AG09319 (cell line): ENCODE measurements at regions not wholly inside any gene's neighbourhood (a gene's known extent, or its start where the extent isn't known, plus 50 kb on each side); places are given as distances from the start of the nearest gene placed in this dataset.

Experiments
- DNase-seq: peaks from one replicate; pipeline ENCODE4 v3.0.0-alpha.2; 2010; ENCODE audit warnings: low read depth; ENCODE audit errors: extremely low read depth
- TF ChIP-seq, protein P1 (sequence below): IDR thresholded peaks from 2 replicates; pipeline ENCODE4 v1.5.1; 2011; ENCODE audit warnings: low read depth, mild to moderate bottlenecking, inconsistent platforms, low read length, moderate library complexity

DNA sequence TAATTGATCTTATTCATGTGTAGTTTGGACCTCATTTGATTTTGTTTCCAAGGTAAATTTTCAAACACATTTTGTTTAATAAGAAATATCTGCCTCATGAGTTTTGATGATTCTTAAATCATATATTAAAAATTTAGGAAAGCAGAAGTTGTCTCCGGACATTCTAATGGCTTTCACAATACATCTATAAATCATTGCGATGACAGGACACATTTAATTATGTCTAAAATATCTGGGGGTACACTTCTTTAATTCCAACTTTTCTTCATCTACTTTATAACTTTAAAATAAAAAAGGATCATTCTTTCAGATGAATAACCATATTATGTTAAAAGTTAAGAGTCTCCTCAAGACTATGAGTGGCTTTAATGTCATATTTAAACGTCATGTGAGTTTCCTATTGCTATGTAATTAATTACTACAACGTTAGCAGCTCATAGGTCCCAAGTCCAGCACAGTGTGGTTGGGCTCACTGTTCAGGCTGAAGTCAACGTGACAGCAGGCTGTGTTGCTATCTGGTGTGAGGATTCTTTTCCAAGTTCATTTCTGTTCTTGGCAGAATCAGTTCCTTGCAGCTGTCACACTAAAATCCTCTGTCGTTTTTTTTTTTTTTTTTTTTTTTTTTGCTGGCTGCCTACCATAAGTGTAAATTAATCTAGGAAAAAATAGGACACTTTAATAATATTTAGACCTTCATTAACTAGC is 893.5 kb downstream of the LTN1 start:
- DNase-seq, result no peak
- TF ChIP-seq, protein P1, sequence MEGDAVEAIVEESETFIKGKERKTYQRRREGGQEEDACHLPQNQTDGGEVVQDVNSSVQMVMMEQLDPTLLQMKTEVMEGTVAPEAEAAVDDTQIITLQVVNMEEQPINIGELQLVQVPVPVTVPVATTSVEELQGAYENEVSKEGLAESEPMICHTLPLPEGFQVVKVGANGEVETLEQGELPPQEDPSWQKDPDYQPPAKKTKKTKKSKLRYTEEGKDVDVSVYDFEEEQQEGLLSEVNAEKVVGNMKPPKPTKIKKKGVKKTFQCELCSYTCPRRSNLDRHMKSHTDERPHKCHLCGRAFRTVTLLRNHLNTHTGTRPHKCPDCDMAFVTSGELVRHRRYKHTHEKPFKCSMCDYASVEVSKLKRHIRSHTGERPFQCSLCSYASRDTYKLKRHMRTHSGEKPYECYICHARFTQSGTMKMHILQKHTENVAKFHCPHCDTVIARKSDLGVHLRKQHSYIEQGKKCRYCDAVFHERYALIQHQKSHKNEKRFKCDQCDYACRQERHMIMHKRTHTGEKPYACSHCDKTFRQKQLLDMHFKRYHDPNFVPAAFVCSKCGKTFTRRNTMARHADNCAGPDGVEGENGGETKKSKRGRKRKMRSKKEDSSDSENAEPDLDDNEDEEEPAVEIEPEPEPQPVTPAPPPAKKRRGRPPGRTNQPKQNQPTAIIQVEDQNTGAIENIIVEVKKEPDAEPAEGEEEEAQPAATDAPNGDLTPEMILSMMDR, result no peak

DNA sequence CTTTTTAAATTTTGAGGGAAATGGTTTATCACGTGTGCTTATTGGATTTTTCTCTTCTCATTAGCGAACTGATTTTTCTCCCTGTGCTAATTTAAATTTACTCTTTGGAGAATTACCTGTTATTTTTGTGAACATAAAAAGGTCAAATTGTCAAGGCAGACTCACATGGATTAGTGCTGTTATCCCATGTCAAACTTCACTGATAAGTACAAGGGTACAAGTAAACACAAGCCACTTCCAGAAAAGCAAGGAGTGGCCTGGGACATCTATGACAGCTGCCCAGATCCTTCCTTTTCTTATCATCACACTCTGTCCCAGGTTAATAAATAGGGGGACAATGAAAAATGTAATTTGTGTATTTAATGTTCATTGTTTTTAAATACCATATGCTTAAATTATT is 901.2 kb downstream of the LTN1 start:
- DNase-seq, result no peak
- TF ChIP-seq, protein P1, result no peak

DNA sequence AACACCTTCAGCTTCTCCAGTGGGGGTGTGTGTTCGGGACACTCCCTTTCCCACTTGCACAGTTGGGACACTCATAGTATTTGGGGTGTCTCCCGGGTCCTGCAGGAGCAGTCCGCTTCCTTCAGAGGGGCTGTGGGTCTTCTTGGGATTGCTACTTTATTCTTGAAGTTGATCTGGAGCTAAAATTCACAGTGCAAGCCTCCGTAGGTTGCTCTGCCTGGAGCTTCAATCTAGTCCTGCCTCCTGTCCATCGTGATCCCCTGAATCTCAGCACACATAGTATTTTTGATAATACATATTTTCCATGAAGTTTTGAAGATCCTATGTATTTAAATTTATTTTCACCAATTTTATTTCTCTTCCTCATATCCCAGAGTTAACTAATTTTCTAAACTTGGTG is 902.1 kb downstream of the LTN1 start:
- DNase-seq, result no peak
- TF ChIP-seq, protein P1, result no peak

DNA sequence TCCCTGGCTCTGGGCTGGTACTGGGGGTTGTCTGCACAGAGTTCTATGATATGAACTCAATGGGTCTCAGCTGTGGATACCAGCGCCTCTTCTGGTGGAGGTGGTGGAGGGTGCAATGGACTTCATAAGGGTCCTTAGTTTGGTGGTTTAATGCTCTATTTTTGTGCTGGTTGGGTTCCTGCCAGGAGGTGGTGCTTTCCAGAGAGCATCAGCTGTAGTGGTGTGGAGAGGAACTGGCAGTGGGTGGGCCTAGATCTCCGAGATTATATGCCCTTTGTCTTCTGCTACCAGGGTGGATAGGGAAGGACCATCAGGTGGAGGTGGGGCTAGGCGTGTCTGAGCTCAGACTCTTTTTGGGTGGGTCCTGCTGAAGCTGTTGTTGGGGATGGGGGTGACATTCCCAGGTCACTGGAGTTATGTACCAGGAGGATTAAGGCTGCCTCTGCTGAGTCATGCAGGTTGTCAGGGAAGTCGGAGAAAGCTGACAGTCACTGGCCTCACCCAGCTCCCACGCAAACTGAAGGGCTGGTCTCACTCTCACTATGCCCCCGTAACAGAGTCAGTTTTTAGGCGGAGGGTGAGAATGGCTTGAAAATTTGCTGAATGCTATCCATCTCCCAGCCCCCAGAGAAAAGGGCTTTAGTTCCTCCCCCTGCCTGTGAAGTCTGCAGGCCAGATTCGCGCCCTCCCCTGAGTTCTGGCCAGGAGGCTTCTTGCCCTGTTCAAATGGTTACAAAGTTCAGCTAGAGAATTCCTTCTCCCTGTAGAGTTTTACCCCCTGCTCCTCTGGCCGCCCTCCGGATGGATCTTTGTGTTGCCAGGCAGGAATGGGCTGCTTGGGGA is 902.9 kb downstream of the LTN1 start:
- TF ChIP-seq, protein P1, result no peak
- DNase-seq, result no peak

DNA sequence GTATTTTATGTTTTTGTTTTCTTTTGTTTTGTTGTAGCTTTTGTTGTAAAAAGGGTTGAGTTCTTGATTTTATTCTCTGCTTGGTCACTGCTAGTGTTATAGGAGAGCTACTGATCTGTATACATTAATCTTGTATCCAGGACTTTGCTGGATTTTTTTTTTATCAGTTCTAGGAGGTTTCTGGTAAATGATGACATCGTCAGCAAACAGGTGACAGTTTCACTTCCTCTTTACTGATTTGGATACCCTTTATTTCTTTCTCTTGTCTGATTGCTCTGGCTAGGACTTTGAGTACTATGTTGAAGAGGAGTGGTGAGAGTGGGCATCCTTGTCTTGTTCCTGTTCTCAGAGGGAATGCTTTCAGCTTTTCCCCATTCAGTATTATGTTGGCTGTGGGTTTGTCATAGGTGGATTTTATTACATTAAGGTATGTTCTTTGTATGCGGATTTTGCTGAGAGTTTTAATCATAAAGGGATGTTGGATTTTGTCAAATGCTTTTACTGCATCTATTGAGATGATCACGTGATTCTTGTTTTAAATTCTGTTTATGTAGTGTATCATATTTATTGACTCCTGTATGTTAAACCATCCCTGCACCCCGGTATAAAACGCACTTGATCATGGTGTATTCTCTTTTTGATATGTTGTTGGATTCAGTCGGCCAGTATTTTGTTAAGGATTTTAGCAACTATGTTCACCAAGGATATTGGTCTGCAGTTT is 905.7 kb downstream of the LTN1 start:
- DNase-seq, result no peak
- TF ChIP-seq, protein P1, result no peak

DNA sequence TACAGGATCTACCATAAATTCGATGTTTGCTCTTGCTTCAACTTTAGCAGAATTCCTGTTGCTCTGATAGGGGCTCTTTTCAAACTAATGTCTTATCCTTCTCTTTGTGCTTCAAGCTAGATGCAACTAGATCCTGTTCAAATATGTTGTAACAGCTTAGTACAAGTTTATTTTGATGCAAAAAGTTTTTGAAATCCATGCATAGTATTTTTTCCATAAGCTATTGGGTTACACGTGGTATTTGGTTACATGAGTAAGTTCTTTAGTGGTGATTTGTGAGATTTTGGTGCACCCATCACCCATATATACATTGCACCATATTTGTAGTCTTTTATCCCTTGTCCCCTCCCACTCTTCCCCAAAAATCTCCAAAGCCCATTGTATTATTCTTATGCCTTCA is 907.7 kb downstream of the LTN1 start:
- DNase-seq, result no peak
- TF ChIP-seq, protein P1, result no peak

DNA sequence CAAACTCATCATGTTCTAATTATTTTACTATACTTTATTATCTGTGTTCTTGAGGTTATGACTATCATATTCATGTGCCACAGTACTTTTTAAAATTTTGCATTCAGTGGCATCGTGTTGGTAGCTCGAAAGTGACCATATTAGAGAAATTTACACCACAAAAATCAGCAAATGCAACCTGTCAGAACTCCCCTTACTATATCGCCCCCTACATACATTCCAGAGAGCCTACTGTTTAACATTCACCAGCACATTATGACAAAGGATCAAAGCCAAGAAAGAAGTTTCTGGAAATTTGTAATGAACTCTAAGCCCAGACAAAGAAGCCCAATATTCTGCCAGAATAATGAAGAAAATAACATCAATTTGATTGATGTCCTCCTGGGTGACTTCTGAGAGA is 909.3 kb downstream of the LTN1 start:
- TF ChIP-seq, protein P1, result no peak
- no peak for DNase-seq
